ENCODE measurements at regions not wholly inside any gene's neighbourhood (a gene's known extent, or its start where the extent isn't known, plus 50 kb on each side); places are given as distances from the start of the nearest gene placed in this dataset.
"Not testable (repeated sequence)": the region's sequence is repeated elsewhere in the genome, so short reads cannot be mapped to it uniquely, and the experiment has no call there.

GRCh38 chr22:49688516-49689254, 139.0 kb downstream of the BRD1 start:
- Histone ChIP-seq H3K4me1 (ENCODE audit: control insufficient read depth, insufficient read depth, low read length) (no peaks in the 10 kb centered on the region), H3K27me3 (ENCODE audit: control insufficient read depth in 1 of 2, insufficient read depth in 2 of 2, low read length in 2 of 2) (peaks cover 23 to 27% of the 10 kb centered on the region in 2 donors)

GRCh38 chr22:49687786-49688515, 139.7 kb downstream of the BRD1 start:
- Histone ChIP-seq H3K9ac (ENCODE audit: low read length in 2 of 2) (no peak overlapping the region), H3K27ac (ENCODE audit: low read length) (no peak overlapping the region), H3K4me1 (ENCODE audit: control insufficient read depth, insufficient read depth, low read length) (no peaks in the 10 kb centered on the region), H3K4me3 (ENCODE audit: low read length in 2 of 2) (no peak overlapping the region), H3K9me3 (ENCODE audit: control insufficient read depth in 2 of 2, low read length in 2 of 2) (peaks cover 0 to 7% of the 10 kb centered on the region in 2 donors), H3K36me3 (ENCODE audit: control insufficient read depth in 2 of 2, insufficient read depth in 2 of 2, low read length in 2 of 2) (no peaks in the 10 kb centered on the region), H3K27me3 (ENCODE audit: control insufficient read depth in 1 of 2, insufficient read depth in 2 of 2, low read length in 2 of 2) (peaks cover 23 to 27% of the 10 kb centered on the region in 2 donors)

More at GRCh38 chr22:49688516-49689254, 139.0 kb downstream of the BRD1 start:
- Histone ChIP-seq H3K4me3 (ENCODE audit: low read length in 2 of 2) (no peak overlapping the region), H3K36me3 (ENCODE audit: control insufficient read depth in 2 of 2, insufficient read depth in 2 of 2, low read length in 2 of 2) (no peaks in the 10 kb centered on the region), H3K9ac (ENCODE audit: low read length in 2 of 2) (no peak overlapping the region), H3K9me3 (ENCODE audit: control insufficient read depth in 2 of 2, low read length in 2 of 2) (peaks cover 0 to 4% of the 10 kb centered on the region in 2 donors), H3K27ac (ENCODE audit: low read length) (no peak overlapping the region)

GRCh38 chr22:49687333-49687732, 140.3 kb downstream of the BRD1 start:
- no peak overlapping the region for H3K4me3 ChIP-seq (ENCODE audit: low read length in 2 of 2)
- no peaks in the 10 kb centered on the region for H3K4me1 ChIP-seq (ENCODE audit: control insufficient read depth, insufficient read depth, low read length)
- H3K9ac ChIP-seq (ENCODE audit: low read length in 2 of 2): no peak overlapping the region
- H3K9me3 ChIP-seq (ENCODE audit: control insufficient read depth in 2 of 2, low read length in 2 of 2): peaks cover 0 to 7% of the 10 kb centered on the region in 2 donors
- no peak overlapping the region for H3K27ac ChIP-seq (ENCODE audit: low read length)
- peaks cover 22 to 26% of the 10 kb centered on the region in 2 donors for H3K27me3 ChIP-seq (ENCODE audit: control insufficient read depth in 1 of 2, insufficient read depth in 2 of 2, low read length in 2 of 2)
- no peaks in the 10 kb centered on the region for H3K36me3 ChIP-seq (ENCODE audit: control insufficient read depth in 2 of 2, insufficient read depth in 2 of 2, low read length in 2 of 2)

- H3K27me3 ChIP-seq (ENCODE audit: control insufficient read depth in 1 of 2, insufficient read depth in 2 of 2, low read length in 2 of 2): peaks cover 21 to 24% of the 10 kb centered on the region in 2 donors
These were observed 141.0 kb downstream of the BRD1 start for GRCh38 chr22:49686495-49687219.

GRCh38 chr22:49685686-49686085, 142.0 kb downstream of the BRD1 start:
- H3K9ac ChIP-seq (ENCODE audit: low read length in 2 of 2): no peak overlapping the region
- H3K27me3 ChIP-seq (ENCODE audit: control insufficient read depth in 1 of 2, insufficient read depth in 2 of 2, low read length in 2 of 2): peaks cover 19 to 22% of the 10 kb centered on the region in 2 donors
- peaks cover 0 to 6% of the 10 kb centered on the region in 2 donors for H3K9me3 ChIP-seq (ENCODE audit: control insufficient read depth in 2 of 2, low read length in 2 of 2)
- no peaks in the 10 kb centered on the region for H3K4me1 ChIP-seq (ENCODE audit: control insufficient read depth, insufficient read depth, low read length)
- H3K27ac ChIP-seq (ENCODE audit: low read length): no peak overlapping the region
- no peak overlapping the region for H3K4me3 ChIP-seq (ENCODE audit: low read length in 2 of 2)
- no peaks in the 10 kb centered on the region for H3K36me3 ChIP-seq (ENCODE audit: control insufficient read depth in 2 of 2, insufficient read depth in 2 of 2, low read length in 2 of 2)

More at GRCh38 chr22:49686495-49687219, 141.0 kb downstream of the BRD1 start:
- H3K27ac ChIP-seq (ENCODE audit: low read length): no peak overlapping the region
- peaks cover 0 to 7% of the 10 kb centered on the region in 2 donors for H3K9me3 ChIP-seq (ENCODE audit: control insufficient read depth in 2 of 2, low read length in 2 of 2)
- H3K4me1 ChIP-seq (ENCODE audit: control insufficient read depth, insufficient read depth, low read length): no peaks in the 10 kb centered on the region
- H3K4me3 ChIP-seq (ENCODE audit: low read length in 2 of 2): no peak overlapping the region
- no peaks in the 10 kb centered on the region for H3K36me3 ChIP-seq (ENCODE audit: control insufficient read depth in 2 of 2, insufficient read depth in 2 of 2, low read length in 2 of 2)
- no peak overlapping the region for H3K9ac ChIP-seq (ENCODE audit: low read length in 2 of 2)

GRCh38 chr22:49685116-49685515, 142.6 kb downstream of the BRD1 start:
- Histone ChIP-seq H3K9ac (ENCODE audit: low read length in 2 of 2) (no peak overlapping the region), H3K27ac (ENCODE audit: low read length) (no peak overlapping the region), H3K9me3 (ENCODE audit: control insufficient read depth in 2 of 2, low read length in 2 of 2) (peaks cover 0 to 2% of the 10 kb centered on the region in 2 donors), H3K4me3 (ENCODE audit: low read length in 2 of 2) (no peak overlapping the region), H3K36me3 (ENCODE audit: control insufficient read depth in 2 of 2, insufficient read depth in 2 of 2, low read length in 2 of 2) (no peaks in the 10 kb centered on the region), H3K27me3 (ENCODE audit: control insufficient read depth in 1 of 2, insufficient read depth in 2 of 2, low read length in 2 of 2) (peaks cover 16 to 19% of the 10 kb centered on the region in 2 donors), H3K4me1 (ENCODE audit: control insufficient read depth, insufficient read depth, low read length) (no peaks in the 10 kb centered on the region)

GRCh38 chr22:49683032-49683431, 144.6 kb downstream of the BRD1 start:
- H3K27ac ChIP-seq (ENCODE audit: low read length): no peak overlapping the region
- H3K4me3 ChIP-seq (ENCODE audit: low read length in 2 of 2): no peak overlapping the region
- H3K9ac ChIP-seq (ENCODE audit: low read length in 2 of 2): no peak overlapping the region
- H3K27me3 ChIP-seq (ENCODE audit: control insufficient read depth in 1 of 2, insufficient read depth in 2 of 2, low read length in 2 of 2): peaks cover 10 to 13% of the 10 kb centered on the region in 2 donors
- peaks cover 0 to 2% of the 10 kb centered on the region in 2 donors for H3K9me3 ChIP-seq (ENCODE audit: control insufficient read depth in 2 of 2, low read length in 2 of 2)
- H3K4me1 ChIP-seq (ENCODE audit: control insufficient read depth, insufficient read depth, low read length): no peaks in the 10 kb centered on the region
- no peaks in the 10 kb centered on the region for H3K36me3 ChIP-seq (ENCODE audit: control insufficient read depth in 2 of 2, insufficient read depth in 2 of 2, low read length in 2 of 2)

- H3K4me1 ChIP-seq (ENCODE audit: control insufficient read depth, insufficient read depth, low read length); H3K9me3 ChIP-seq (ENCODE audit: control insufficient read depth in 2 of 2, low read length in 2 of 2); H3K27ac ChIP-seq (ENCODE audit: low read length); H3K4me3 ChIP-seq (ENCODE audit: low read length in 2 of 2); H3K36me3 ChIP-seq (ENCODE audit: control insufficient read depth in 2 of 2, insufficient read depth in 2 of 2, low read length in 2 of 2); H3K9ac ChIP-seq (ENCODE audit: low read length in 2 of 2): not testable (repeated sequence)
- H3K27me3 ChIP-seq (ENCODE audit: control insufficient read depth in 1 of 2, insufficient read depth in 2 of 2, low read length in 2 of 2): peaks cover 9 to 10% of the 10 kb centered on the region in 2 donors
These were observed 146.9 kb downstream of the BRD1 start for GRCh38 chr22:49680819-49681218.

GRCh38 chr22:49678842-49679170, 148.9 kb downstream of the BRD1 start:
- H3K27me3 ChIP-seq (ENCODE audit: control insufficient read depth in 1 of 2, insufficient read depth in 2 of 2, low read length in 2 of 2): peaks cover 10 to 13% of the 10 kb centered on the region in 2 donors

GRCh38 chr22:49678137-49678841, 149.4 kb downstream of the BRD1 start:
- Histone ChIP-seq H3K27me3 (ENCODE audit: control insufficient read depth in 1 of 2, insufficient read depth in 2 of 2, low read length in 2 of 2) (peaks cover 12 to 14% of the 10 kb centered on the region in 2 donors), H3K36me3 (ENCODE audit: control insufficient read depth in 2 of 2, insufficient read depth in 2 of 2, low read length in 2 of 2) (no peaks in the 10 kb centered on the region), H3K4me3 (ENCODE audit: low read length in 2 of 2) (no peak overlapping the region), H3K9ac (ENCODE audit: low read length in 2 of 2) (no peak overlapping the region), H3K9me3 (ENCODE audit: control insufficient read depth in 2 of 2, low read length in 2 of 2) (peaks cover 0 to 2% of the 10 kb centered on the region in 2 donors), H3K4me1 (ENCODE audit: control insufficient read depth, insufficient read depth, low read length) (no peaks in the 10 kb centered on the region), H3K27ac (ENCODE audit: low read length) (no peak overlapping the region)

More at GRCh38 chr22:49678842-49679170, 148.9 kb downstream of the BRD1 start:
- peaks cover 0 to 2% of the 10 kb centered on the region in 2 donors for H3K9me3 ChIP-seq (ENCODE audit: control insufficient read depth in 2 of 2, low read length in 2 of 2)
- no peaks in the 10 kb centered on the region for H3K4me1 ChIP-seq (ENCODE audit: control insufficient read depth, insufficient read depth, low read length)
- no peaks in the 10 kb centered on the region for H3K36me3 ChIP-seq (ENCODE audit: control insufficient read depth in 2 of 2, insufficient read depth in 2 of 2, low read length in 2 of 2)
- H3K4me3 ChIP-seq (ENCODE audit: low read length in 2 of 2): no peak overlapping the region
- no peak overlapping the region for H3K27ac ChIP-seq (ENCODE audit: low read length)
- H3K9ac ChIP-seq (ENCODE audit: low read length in 2 of 2): no peak overlapping the region

Data from stomach smooth muscle (tissue), 2 donors.